ENCODE measurements at regions not wholly inside any gene's neighbourhood (a gene's known extent, or its start where the extent isn't known, plus 50 kb on each side); places are given as distances from the start of the nearest gene placed in this dataset.

DNA sequence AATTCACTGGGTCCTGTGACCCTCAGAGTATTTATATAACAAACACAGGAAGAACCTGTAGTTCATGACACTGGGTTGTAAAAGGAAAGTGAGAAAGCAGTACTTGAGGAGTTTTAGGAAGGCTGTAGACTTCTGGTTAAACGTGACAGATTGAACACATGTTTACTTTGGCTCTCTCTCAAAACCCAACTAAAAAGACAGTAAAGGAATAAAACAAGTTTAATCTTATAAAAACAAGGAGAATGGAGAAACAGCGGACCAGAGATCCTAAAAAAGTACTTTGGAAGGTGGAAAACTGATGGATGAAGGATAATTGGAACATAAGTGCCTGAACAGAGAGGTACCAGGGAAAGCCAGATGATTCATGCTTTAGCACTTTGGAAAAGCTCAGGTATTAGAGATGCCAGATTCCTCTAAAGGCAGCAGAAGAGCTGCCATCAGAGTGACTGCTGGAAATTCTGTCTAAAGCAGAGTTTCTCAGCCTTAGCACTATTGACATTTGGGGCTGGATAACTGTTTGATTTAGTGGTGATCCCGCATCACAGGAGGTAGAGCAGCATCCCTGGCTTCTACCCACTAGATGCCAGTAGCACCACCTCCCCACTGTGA is 182.9 kb upstream of the RORA start:
- intact Hi-C loops (cut with DNase I; ENCODE audit: low total_unique reads) = no loop called here
- Histone ChIP-seq H3K4me1 (no peaks in the 10 kb centered on the region), H3K27me3 (no peaks in the 10 kb centered on the region), H3K27ac (no peak overlapping the region), H3K4me3 (no peak overlapping the region), H3K9me3 (no peaks in the 10 kb centered on the region), H3K36me3 (no peaks in the 10 kb centered on the region)
- no peak for TF ChIP-seq CTCF (IDR thresholded peaks at IDR 0.05)
- TF ChIP-seq POLR2A (IDR thresholded peaks at IDR 0.05) = no peak
- no peak for DNase-seq

- no peaks in the 10 kb centered on the region for H3K36me3 ChIP-seq
- no peak overlapping the region for H3K27ac ChIP-seq
- intact Hi-C loops (cut with DNase I; ENCODE audit: low total_unique reads) = no loop called here
- TF ChIP-seq CTCF (IDR thresholded peaks at IDR 0.05) (no peak), POLR2A (IDR thresholded peaks at IDR 0.05) (no peak)
- no peak overlapping the region for H3K4me3 ChIP-seq
- H3K27me3 ChIP-seq = no peaks in the 10 kb centered on the region
- H3K4me1 ChIP-seq = no peaks in the 10 kb centered on the region
- DNase-seq = no peak
- H3K9me3 ChIP-seq = no peaks in the 10 kb centered on the region
These were observed 181.6 kb upstream of the RORA start for GRCh38 chr15:61410662-61411061.

DNA sequence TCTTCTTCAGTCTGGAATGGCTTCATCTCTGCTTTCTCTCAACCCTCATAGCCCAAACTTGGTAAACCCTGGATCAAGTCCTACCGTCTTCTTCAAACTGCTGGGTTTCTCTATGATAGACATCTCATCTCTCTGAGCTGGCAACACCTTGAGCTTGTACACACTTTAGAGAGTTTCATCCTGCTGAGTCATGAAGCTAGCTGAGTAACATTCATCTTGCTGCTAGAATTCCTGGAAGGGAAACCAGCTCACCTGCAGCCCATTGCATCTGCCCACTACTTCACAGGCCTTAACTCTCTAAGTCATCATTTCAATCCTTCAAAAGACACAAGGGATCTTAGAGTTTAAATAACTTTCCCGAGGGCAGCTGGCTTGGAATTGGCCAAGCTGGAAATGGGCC is 175.5 kb upstream of the RORA start:
- no peaks in the 10 kb centered on the region for H3K4me1 ChIP-seq
- H3K9me3 ChIP-seq = no peaks in the 10 kb centered on the region
- DNase-seq = no peak
- H3K27me3 ChIP-seq = no peaks in the 10 kb centered on the region
- no peak overlapping the region for H3K27ac ChIP-seq
- TF ChIP-seq POLR2A (IDR thresholded peaks at IDR 0.05) (no peak), CTCF (IDR thresholded peaks at IDR 0.05) (no peak)
- H3K4me3 ChIP-seq = no peak overlapping the region
- H3K36me3 ChIP-seq = no peaks in the 10 kb centered on the region
- intact Hi-C loops (cut with DNase I; ENCODE audit: low total_unique reads) = no loop called here

GRCh38 chr15:61403884-61404283 is 174.8 kb upstream of the RORA start:
- Histone ChIP-seq H3K9me3 (no peaks in the 10 kb centered on the region), H3K27ac (no peak overlapping the region), H3K4me3 (no peak overlapping the region), H3K4me1 (no peaks in the 10 kb centered on the region), H3K36me3 (no peaks in the 10 kb centered on the region), H3K27me3 (no peaks in the 10 kb centered on the region)
- no peak for DNase-seq
- TF ChIP-seq POLR2A (IDR thresholded peaks at IDR 0.05) (no peak), CTCF (IDR thresholded peaks at IDR 0.05) (no peak)
- intact Hi-C loops (cut with DNase I; ENCODE audit: low total_unique reads) = no loop called here

- H3K36me3 ChIP-seq = no peaks in the 10 kb centered on the region
- no peak for DNase-seq
- H3K4me3 ChIP-seq = no peak overlapping the region
- no peak overlapping the region for H3K27ac ChIP-seq
- no peaks in the 10 kb centered on the region for H3K9me3 ChIP-seq
- no peaks in the 10 kb centered on the region for H3K27me3 ChIP-seq
- no peaks in the 10 kb centered on the region for H3K4me1 ChIP-seq
- intact Hi-C loops (cut with DNase I; ENCODE audit: low total_unique reads) = no loop called here
- TF ChIP-seq CTCF (IDR thresholded peaks at IDR 0.05) = no peak
- TF ChIP-seq POLR2A (IDR thresholded peaks at IDR 0.05) = no peak
These were observed 173.0 kb upstream of the RORA start for GRCh38 chr15:61401903-61402698.

Data from uterus (tissue), 3 donors.